NT2/D1 (cell line): ENCODE measurements at regions not wholly inside any gene's neighbourhood (a gene's known extent, or its start where the extent isn't known, plus 50 kb on each side); places are given as distances from the start of the nearest gene placed in this dataset.

Source experiments
- DNase-seq: peaks from one replicate; pipeline ENCODE4 v3.0.0-alpha.2; 2011; ENCODE audit warnings: low read depth, low spot score
- H3K27me3 ChIP-seq: 2 replicates; pipeline ENCODE4 v1.6.0; 2011; ENCODE audit warnings: mild to moderate bottlenecking; ENCODE audit not compliant: insufficient read length, insufficient read depth
- H3K36me3 ChIP-seq: 2 replicates; pipeline ENCODE4 v1.6.1; 2011; ENCODE audit warnings: mild to moderate bottlenecking, low read length, mixed read lengths; ENCODE audit not compliant: insufficient read depth, insufficient read length
- H3K4me1 ChIP-seq: 2 replicates; pipeline ENCODE4 v1.5.1; 2011; ENCODE audit not compliant: insufficient read depth, insufficient read length
- H3K4me3 ChIP-seq: 2 replicates; pipeline ENCODE4 v1.5.1; 2011; ENCODE audit warnings: low read depth; ENCODE audit not compliant: insufficient read length
- H3K9ac ChIP-seq: 2 replicates; pipeline ENCODE4 v1.6.0; 2011; ENCODE audit warnings: low read depth; ENCODE audit not compliant: insufficient read length
- H3K9me3 ChIP-seq: 2 replicates; pipeline ENCODE4 v1.5.1; 2011; ENCODE audit warnings: mild to moderate bottlenecking, low read length; ENCODE audit not compliant: insufficient read depth
- SUZ12 ChIP-seq: IDR thresholded peaks from 2 replicates; pipeline ENCODE4 v1.6.1; 2011; ENCODE audit not compliant: insufficient read length, insufficient read depth; ENCODE audit errors: extremely low read depth
- YY1 ChIP-seq: IDR thresholded peaks from 2 replicates; pipeline ENCODE4 v1.6.1; 2011; ENCODE audit not compliant: insufficient read length, insufficient read depth
- ZNF274 ChIP-seq: IDR thresholded peaks from 2 replicates; pipeline ENCODE4 v1.6.1; 2011; ENCODE audit warnings: mild to moderate bottlenecking, low read depth, low read length

- Histone ChIP-seq H3K9ac (no peak overlapping the region), H3K4me1 (no peaks in the 10 kb centered on the region), H3K9me3 (no peaks in the 10 kb centered on the region), H3K4me3 (no peak overlapping the region), H3K27me3 (no peaks in the 10 kb centered on the region), H3K36me3 (no peaks in the 10 kb centered on the region)
- TF ChIP-seq ZNF274 (no peak), YY1 (no peak), SUZ12 (no peak)
- DNase-seq, result no peak
Observed at GRCh38 chr12:30506411-30506810, 189.3 kb downstream of the IPO8 start.

DNA sequence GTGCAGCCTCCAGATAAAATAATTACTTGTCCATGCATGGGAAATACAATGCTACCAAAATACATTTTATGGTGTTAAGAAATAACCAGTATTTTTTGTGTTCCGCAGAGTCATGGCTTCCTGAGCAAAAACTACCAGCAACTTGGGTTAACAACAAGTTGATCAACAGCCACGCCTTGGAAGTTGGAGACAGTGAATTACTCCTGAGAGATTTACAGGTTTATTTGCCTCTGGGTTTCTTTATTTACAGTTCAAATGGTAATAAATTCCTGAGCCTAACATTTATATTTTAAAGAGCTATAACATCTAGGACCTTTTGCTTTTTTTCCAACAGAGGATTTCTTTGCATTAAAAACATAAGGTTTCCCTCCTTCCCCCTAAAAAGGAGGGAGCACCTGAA lies 194.0 kb downstream of the IPO8 start:
- Histone ChIP-seq H3K27me3 (no peaks in the 10 kb centered on the region), H3K9ac (no peak overlapping the region), H3K4me3 (no peak overlapping the region), H3K36me3 (no peaks in the 10 kb centered on the region), H3K9me3 (no peaks in the 10 kb centered on the region), H3K4me1 (no peaks in the 10 kb centered on the region)
- DNase-seq, result no peak
- TF ChIP-seq YY1, result no peak
- TF ChIP-seq SUZ12, result no peak

- H3K36me3 ChIP-seq, result no peaks in the 10 kb centered on the region
Observed at GRCh38 chr12:30500532-30500931, 195.1 kb downstream of the IPO8 start.

DNA sequence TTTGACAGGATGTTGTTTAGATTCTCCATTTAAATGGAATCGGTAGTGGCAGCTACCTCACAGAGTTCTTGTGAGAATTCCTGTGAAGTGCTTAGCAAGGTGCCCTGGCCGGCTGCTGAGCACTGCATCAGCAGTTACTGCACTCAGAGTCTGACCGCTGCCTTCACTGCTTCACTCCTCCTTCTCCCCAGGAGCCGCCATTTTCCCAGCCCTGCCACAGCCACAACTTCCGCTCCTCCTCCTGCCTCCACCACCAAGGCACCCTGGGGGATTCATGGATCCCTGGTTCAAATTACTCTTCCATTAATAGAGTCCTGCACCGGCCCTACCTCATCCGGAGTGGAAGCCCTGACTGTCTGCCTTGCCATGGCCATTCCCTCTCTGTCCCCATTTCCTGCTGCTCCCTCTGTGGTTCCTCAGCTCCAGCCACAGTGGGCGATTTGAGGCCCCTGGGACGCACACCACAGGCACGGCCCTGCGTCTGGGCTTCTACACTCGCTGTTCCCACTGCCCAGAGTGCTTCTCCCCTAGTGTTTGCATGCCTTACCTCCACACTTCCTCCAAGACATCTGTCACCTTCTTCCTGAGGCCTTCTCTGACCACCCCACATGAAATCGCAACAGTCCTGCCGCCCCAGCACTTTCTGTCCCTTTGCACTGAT lies 210.3 kb downstream of the IPO8 start:
- no peaks in the 10 kb centered on the region; the same call in 1 of the 2 replicates for H3K9me3 ChIP-seq
- no peak overlapping the region for H3K9ac ChIP-seq
- H3K4me3 ChIP-seq, result no peak overlapping the region
- no peaks in the 10 kb centered on the region for H3K4me1 ChIP-seq
- H3K27me3 ChIP-seq, result no peaks in the 10 kb centered on the region
- no peaks in the 10 kb centered on the region for H3K36me3 ChIP-seq
- no peak for TF ChIP-seq ZNF274
- no peak for TF ChIP-seq SUZ12
- no peak for TF ChIP-seq YY1
- no peak for DNase-seq

More at GRCh38 chr12:30500532-30500931, 195.1 kb downstream of the IPO8 start:
- Histone ChIP-seq H3K9ac (no peak overlapping the region), H3K4me1 (no peaks in the 10 kb centered on the region), H3K27me3 (no peaks in the 10 kb centered on the region), H3K9me3 (no peaks in the 10 kb centered on the region), H3K4me3 (no peak overlapping the region)
- TF ChIP-seq SUZ12 (no peak), ZNF274 (no peak)
- DNase-seq, result no peak

DNA sequence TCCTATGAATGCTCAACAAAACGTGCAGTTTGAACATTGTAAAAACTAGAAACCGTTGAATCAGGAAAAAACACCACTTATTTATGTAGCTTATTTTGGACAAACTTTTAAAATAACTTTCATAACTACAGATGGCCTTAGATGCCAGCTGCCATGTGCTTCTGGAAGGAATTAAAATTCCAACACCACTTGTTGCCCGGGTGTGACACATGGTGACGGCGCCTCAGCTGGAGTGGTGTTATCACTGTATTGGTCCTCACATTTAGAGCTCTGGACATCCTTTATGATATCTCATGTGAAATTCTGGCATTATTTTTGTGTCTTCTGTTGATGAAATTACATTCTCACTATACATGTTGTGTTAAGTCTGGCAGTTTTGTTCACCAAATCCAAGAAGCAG lies 211.0 kb downstream of the IPO8 start:
- Histone ChIP-seq H3K9me3 (no peaks in the 10 kb centered on the region; the same call in 1 of the 2 replicates), H3K36me3 (no peaks in the 10 kb centered on the region), H3K9ac (no peak overlapping the region), H3K4me3 (no peak overlapping the region), H3K4me1 (no peaks in the 10 kb centered on the region), H3K27me3 (no peaks in the 10 kb centered on the region)
- TF ChIP-seq ZNF274, result no peak
- no peak for TF ChIP-seq YY1
- no peak for TF ChIP-seq SUZ12
- no peak for DNase-seq

- no peaks in the 10 kb centered on the region for H3K4me1 ChIP-seq
- H3K9ac ChIP-seq, result no peak overlapping the region
- no peaks in the 10 kb centered on the region for H3K27me3 ChIP-seq
- no peaks in the 10 kb centered on the region; the same call in 1 of the 2 replicates for H3K9me3 ChIP-seq
- no peak for TF ChIP-seq ZNF274
- no peaks in the 10 kb centered on the region for H3K36me3 ChIP-seq
- no peak for DNase-seq
- H3K4me3 ChIP-seq, result no peak overlapping the region
Observed at GRCh38 chr12:30482650-30483049, 213.0 kb downstream of the IPO8 start.

- no peaks in the 10 kb centered on the region for H3K36me3 ChIP-seq
- H3K4me3 ChIP-seq, result no peak overlapping the region
- peaks cover 11% of the 10 kb centered on the region for H3K9me3 ChIP-seq
- DNase-seq, result no peak
- no peaks in the 10 kb centered on the region for H3K27me3 ChIP-seq
- TF ChIP-seq ZNF274, result no peak
- H3K9ac ChIP-seq, result no peak overlapping the region
- no peaks in the 10 kb centered on the region for H3K4me1 ChIP-seq
Observed at GRCh38 chr12:30473274-30473673, 222.4 kb downstream of the IPO8 start.
